ENCODE measurements at regions not wholly inside any gene's neighbourhood (a gene's known extent, or its start where the extent isn't known, plus 50 kb on each side); places are given as distances from the start of the nearest gene placed in this dataset.

- TF ChIP-seq POLR2AphosphoS5 (IDR thresholded peaks at IDR 0.05; ENCODE audit: low read depth, low read length) (no peak), TAF1 (IDR thresholded peaks at IDR 0.05; ENCODE audit: low read depth, low read length) (no peak), POLR2A (IDR thresholded peaks at IDR 0.05; ENCODE audit: low read depth, low read length) (no peak), PAX5 (IDR thresholded peaks at IDR 0.05; ENCODE audit: insufficient read depth, low read length, severe bottlenecking) (no peak)
These were observed 62.9 kb upstream of the ADRA2C start for GRCh38 chr4:3703343-3703676.

Data from GM12891 (cell line).